HEK293 (cell line): ENCODE measurements at regions not wholly inside any gene's neighbourhood (a gene's known extent, or its start where the extent isn't known, plus 50 kb on each side); places are given as distances from the start of the nearest gene placed in this dataset.

Experiments
- BCL11A ChIP-seq: fragments of 450-650 bp; formaldehyde crosslinking; IDR thresholded peaks from 2 replicates; pipeline ENCODE4 v1.5.1; 2016; ENCODE audit warnings: low read depth, missing biosample characterization, missing genetic modification characterization
- SP3 ChIP-seq: fragments of 450-650 bp; formaldehyde crosslinking; IDR thresholded peaks from 2 replicates; pipeline ENCODE4 v1.5.1; 2016; ENCODE audit warnings: missing biosample characterization, missing genetic modification characterization
- YY1 ChIP-seq: fragments of 450-650 bp; formaldehyde crosslinking; IDR thresholded peaks from 2 replicates; pipeline ENCODE4 v1.5.1; 2018; ENCODE audit warnings: missing biosample characterization, missing genetic modification characterization
- ZBTB8A ChIP-seq: fragments of 450-650 bp; formaldehyde crosslinking; IDR thresholded peaks from 2 replicates; pipeline ENCODE4 v1.5.1; 2016; ENCODE audit warnings: missing biosample characterization, missing genetic modification characterization
- ZNF19 ChIP-seq: fragments of 450-650 bp; formaldehyde crosslinking; IDR thresholded peaks from 2 replicates; pipeline ENCODE4; 2016; ENCODE audit warnings: missing biosample characterization, missing genetic modification characterization, low read depth
- ZNF324 ChIP-seq: fragments of 450-650 bp; formaldehyde crosslinking; IDR thresholded peaks from 2 replicates; pipeline ENCODE4 v1.5.1; 2016; ENCODE audit warnings: missing biosample characterization, missing genetic modification characterization
- ZNF473 ChIP-seq: fragments of 450-650 bp; formaldehyde crosslinking; IDR thresholded peaks from 2 replicates; pipeline ENCODE4 v1.5.1; 2017; ENCODE audit warnings: missing biosample characterization, missing genetic modification characterization
- ZNF561 ChIP-seq: fragments of 450-650 bp; IDR thresholded peaks from 2 replicates; pipeline ENCODE4 v1.5.1; 2018; ENCODE audit warnings: missing biosample characterization, missing genetic modification characterization, borderline replicate concordance
- TF ChIP-seq, protein P1 (sequence below): fragments of 450-650 bp; formaldehyde crosslinking; IDR thresholded peaks from 2 replicates; pipeline ENCODE4 v1.5.1; 2016; ENCODE audit warnings: missing biosample characterization, missing genetic modification characterization
- TF ChIP-seq, protein P2 (sequence below): fragments of 450-650 bp; formaldehyde crosslinking; IDR thresholded peaks from 2 replicates; pipeline ENCODE4 v1.5.1; 2016; ENCODE audit warnings: missing biosample characterization, missing genetic modification characterization
- TF ChIP-seq, protein P3 (sequence below): sonication (generic); formaldehyde crosslinking; IDR thresholded peaks from 2 replicates; pipeline ENCODE4 v1.8.1; 2022; ENCODE audit warnings: mild to moderate bottlenecking, moderate library complexity, missing genetic modification reagents
- TF ChIP-seq, protein P4 (sequence below): fragments of 450-650 bp; formaldehyde crosslinking; IDR thresholded peaks from 2 replicates; pipeline ENCODE4 v1.5.1; 2017; ENCODE audit warnings: missing biosample characterization, missing genetic modification characterization
- TF ChIP-seq, protein P5 (sequence below): fragments of 450-650 bp; formaldehyde crosslinking; conservative IDR thresholded peaks from 2 replicates; pipeline ENCODE4 v1.5.1; 2016; ENCODE audit warnings: low read depth, missing biosample characterization, missing genetic modification characterization

DNA sequence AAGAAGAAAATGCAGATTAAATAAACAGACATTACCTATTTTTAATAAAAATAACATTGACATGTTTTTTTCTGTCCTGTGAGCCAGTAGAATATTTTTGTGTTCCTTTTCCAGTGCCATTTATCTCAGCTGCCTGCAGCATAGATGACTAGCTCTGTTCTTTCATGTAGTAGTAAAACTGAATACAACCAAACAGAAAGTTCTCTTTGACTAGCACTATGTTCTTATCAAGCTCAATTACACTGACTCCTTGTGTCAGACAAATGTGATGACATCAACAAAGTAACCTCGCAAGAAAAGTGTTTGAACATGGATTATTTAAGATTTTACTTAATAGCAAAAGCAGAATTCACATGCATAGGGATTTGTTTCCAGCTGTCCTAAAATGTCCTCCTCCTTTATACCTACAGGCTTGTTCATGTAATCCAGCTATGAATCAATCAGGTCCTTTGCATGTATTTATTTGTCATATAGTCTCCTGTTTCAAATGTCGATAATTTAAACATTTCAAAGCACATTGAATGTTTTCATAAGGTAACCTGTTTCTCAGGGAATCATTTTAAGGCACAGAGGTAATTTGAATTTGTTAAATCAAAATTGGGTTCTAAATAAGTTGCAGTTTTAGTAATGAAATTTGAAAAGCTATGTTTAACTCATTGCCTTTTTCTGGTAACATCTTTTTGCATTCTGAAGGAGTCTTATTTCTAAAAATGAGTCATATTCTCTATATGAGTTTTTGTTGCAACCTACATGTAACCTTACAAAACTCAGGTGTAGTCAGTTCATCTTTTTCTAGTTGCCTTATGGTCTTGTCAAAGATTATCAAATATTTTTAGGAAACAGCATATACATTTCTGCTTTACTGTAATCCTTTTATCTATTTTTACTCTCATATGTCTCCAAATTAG lies 215.3 kb upstream of the GULP1 start:
- TF ChIP-seq, protein P1, sequence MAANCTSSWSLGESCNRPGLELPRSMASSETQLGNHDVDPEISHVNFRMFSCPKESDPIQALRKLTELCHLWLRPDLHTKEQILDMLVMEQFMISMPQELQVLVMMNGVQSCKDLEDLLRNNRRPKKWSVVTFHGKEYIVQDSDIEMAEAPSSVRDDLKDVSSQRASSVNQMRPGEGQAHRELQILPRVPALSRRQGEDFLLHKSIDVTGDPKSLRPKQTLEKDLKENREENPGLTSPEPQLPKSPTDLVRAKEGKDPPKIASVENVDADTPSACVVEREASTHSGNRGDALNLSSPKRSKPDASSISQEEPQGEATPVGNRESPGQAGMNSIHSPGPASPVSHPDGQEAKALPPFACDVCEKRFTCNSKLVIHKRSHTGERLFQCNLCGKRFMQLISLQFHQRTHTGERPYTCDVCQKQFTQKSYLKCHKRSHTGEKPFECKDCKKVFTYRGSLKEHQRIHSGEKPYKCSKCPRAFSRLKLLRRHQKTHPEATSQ, result no peak
- TF ChIP-seq, protein P2, sequence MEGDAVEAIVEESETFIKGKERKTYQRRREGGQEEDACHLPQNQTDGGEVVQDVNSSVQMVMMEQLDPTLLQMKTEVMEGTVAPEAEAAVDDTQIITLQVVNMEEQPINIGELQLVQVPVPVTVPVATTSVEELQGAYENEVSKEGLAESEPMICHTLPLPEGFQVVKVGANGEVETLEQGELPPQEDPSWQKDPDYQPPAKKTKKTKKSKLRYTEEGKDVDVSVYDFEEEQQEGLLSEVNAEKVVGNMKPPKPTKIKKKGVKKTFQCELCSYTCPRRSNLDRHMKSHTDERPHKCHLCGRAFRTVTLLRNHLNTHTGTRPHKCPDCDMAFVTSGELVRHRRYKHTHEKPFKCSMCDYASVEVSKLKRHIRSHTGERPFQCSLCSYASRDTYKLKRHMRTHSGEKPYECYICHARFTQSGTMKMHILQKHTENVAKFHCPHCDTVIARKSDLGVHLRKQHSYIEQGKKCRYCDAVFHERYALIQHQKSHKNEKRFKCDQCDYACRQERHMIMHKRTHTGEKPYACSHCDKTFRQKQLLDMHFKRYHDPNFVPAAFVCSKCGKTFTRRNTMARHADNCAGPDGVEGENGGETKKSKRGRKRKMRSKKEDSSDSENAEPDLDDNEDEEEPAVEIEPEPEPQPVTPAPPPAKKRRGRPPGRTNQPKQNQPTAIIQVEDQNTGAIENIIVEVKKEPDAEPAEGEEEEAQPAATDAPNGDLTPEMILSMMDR (tag by site-specific recombination), result no peak
- no peak for TF ChIP-seq BCL11A (tag by site-specific recombination)
- no peak for TF ChIP-seq ZBTB8A (tag by site-specific recombination)
- TF ChIP-seq, protein P3, sequence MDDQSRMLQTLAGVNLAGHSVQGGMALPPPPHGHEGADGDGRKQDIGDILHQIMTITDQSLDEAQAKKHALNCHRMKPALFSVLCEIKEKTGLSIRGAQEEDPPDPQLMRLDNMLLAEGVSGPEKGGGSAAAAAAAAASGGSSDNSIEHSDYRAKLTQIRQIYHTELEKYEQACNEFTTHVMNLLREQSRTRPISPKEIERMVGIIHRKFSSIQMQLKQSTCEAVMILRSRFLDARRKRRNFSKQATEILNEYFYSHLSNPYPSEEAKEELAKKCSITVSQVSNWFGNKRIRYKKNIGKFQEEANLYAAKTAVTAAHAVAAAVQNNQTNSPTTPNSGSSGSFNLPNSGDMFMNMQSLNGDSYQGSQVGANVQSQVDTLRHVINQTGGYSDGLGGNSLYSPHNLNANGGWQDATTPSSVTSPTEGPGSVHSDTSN (CRISPR knock-in tag), result no peak
- no peak for TF ChIP-seq ZNF324 (tag by site-specific recombination)
- TF ChIP-seq ZNF473, result no peak
- TF ChIP-seq ZNF19 (tag by site-specific recombination), result no peak
- TF ChIP-seq, protein P4, sequence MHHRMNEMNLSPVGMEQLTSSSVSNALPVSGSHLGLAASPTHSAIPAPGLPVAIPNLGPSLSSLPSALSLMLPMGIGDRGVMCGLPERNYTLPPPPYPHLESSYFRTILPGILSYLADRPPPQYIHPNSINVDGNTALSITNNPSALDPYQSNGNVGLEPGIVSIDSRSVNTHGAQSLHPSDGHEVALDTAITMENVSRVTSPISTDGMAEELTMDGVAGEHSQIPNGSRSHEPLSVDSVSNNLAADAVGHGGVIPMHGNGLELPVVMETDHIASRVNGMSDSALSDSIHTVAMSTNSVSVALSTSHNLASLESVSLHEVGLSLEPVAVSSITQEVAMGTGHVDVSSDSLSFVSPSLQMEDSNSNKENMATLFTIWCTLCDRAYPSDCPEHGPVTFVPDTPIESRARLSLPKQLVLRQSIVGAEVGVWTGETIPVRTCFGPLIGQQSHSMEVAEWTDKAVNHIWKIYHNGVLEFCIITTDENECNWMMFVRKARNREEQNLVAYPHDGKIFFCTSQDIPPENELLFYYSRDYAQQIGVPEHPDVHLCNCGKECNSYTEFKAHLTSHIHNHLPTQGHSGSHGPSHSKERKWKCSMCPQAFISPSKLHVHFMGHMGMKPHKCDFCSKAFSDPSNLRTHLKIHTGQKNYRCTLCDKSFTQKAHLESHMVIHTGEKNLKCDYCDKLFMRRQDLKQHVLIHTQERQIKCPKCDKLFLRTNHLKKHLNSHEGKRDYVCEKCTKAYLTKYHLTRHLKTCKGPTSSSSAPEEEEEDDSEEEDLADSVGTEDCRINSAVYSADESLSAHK, result no peak
- no peak for TF ChIP-seq YY1 (tag by site-specific recombination)
- TF ChIP-seq ZNF561, result no peak
- no peak for TF ChIP-seq SP3 (tag by site-specific recombination)
- TF ChIP-seq, protein P5, sequence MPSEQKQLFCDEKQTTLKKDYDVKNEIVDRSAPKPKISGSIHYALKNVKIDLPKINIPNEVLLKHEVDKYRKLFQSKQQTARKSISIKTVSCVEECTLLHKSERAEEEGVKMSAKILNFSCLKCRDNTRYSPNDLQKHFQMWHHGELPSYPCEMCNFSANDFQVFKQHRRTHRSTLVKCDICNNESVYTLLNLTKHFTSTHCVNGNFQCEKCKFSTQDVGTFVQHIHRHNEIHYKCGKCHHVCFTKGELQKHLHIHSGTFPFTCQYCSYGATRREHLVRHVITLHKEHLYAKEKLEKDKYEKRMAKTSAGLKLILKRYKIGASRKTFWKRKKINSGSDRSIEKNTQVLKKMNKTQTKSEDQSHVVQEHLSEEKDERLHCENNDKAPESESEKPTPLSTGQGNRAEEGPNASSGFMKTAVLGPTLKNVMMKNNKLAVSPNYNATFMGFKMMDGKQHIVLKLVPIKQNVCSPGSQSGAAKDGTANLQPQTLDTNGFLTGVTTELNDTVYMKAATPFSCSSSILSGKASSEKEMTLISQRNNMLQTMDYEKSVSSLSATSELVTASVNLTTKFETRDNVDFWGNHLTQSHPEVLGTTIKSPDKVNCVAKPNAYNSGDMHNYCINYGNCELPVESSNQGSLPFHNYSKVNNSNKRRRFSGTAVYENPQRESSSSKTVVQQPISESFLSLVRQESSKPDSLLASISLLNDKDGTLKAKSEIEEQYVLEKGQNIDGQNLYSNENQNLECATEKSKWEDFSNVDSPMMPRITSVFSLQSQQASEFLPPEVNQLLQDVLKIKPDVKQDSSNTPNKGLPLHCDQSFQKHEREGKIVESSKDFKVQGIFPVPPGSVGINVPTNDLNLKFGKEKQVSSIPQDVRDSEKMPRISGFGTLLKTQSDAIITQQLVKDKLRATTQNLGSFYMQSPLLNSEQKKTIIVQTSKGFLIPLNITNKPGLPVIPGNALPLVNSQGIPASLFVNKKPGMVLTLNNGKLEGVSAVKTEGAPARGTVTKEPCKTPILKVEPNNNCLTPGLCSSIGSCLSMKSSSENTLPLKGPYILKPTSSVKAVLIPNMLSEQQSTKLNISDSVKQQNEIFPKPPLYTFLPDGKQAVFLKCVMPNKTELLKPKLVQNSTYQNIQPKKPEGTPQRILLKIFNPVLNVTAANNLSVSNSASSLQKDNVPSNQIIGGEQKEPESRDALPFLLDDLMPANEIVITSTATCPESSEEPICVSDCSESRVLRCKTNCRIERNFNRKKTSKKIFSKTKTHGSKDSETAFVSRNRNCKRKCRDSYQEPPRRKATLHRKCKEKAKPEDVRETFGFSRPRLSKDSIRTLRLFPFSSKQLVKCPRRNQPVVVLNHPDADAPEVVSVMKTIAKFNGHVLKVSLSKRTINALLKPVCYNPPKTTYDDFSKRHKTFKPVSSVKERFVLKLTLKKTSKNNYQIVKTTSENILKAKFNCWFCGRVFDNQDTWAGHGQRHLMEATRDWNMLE (tag by site-specific recombination), result no peak
